Stimulated activated CD8-positive, alpha-beta memory T cell treated with anti-CD3 and anti-CD28 coated beads, Interleukin-7, amount 100 ng/mL, for 1 hour (primary cell): ENCODE measurements at regions not wholly inside any gene's neighbourhood (a gene's known extent, or its start where the extent isn't known, plus 50 kb on each side); places are given as distances from the start of the nearest gene placed in this dataset.
"Not testable (repeated sequence)": the region's sequence is repeated elsewhere in the genome, so short reads cannot be mapped to it uniquely, and the experiment has no call there.

Experiments
- DNase-seq, 2 donors: peaks; one replicate each; pipeline ENCODE4 v3.0.0-alpha.2; 2020; ENCODE audit warnings: low read depth in 2 of 2

DNA sequence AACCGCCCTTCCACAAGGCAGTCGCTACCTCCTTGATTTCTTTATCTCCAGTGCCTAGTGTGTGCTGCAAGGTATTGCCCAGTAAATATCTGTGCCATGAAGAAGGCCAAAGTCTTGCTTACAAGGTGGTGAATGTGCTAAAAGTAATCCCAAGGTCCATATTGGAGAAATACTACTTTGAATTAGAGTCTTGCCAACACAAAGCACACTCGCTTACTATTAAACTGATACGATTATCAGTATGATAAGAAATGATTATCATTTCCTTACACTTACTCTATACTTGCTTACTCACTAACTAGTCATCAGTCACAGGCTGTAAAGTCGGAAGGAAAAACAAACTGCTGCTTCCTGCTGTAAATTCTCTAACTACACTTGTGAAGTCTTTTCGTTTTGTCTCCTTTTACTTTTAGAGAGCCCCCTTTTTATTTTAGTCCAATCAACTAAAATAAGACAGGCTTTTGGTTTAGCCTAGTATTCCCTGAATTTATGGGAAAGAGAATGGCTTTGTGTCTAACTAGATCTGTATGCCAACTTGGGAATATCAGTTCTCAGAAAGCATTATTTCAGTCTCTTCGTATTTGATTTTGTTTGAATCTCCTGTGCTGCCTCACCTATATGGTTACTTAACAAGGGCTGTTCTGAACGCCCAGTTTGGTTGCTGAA is 107.1 kb upstream of the TSC22D2 start:
- no peak for DNase-seq

DNA sequence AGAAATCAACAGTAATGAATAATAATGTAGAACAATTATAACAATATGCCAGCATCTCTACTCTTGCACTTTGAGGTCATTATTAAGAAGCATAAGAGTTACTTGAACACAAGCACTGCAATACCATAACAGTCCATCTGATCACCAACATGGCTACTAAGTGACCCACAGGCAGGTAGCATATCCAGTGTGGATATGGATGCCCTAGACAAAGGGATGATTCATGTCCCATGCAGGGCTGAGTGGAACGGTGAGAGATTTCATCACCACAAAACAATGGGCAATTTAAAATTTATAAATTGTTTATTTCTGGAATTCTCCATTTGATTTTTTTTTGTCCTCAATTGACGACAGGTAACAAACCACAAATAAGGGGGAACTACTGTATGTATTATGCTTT is 107.7 kb upstream of the TSC22D2 start:
- DNase-seq: no peak

DNA sequence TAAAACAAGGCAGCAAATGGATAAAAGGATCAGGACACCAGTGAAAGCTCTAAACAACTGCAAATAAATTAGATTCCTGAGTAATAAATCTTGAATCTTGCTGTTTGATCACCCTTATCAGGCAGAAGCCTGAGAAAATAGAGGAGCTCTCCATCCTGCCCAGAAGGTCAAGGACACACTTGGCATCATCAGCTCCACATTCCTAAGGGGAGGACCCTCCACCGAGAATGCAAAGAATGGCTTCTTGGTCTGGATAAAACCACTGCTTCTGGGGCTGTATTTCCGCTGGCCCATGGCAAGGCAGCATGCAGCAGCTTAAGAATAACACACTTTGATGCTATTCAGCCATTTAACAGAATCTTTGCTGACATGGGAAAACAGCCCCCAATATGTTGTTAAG is 108.9 kb upstream of the TSC22D2 start:
- no peak for DNase-seq

DNA sequence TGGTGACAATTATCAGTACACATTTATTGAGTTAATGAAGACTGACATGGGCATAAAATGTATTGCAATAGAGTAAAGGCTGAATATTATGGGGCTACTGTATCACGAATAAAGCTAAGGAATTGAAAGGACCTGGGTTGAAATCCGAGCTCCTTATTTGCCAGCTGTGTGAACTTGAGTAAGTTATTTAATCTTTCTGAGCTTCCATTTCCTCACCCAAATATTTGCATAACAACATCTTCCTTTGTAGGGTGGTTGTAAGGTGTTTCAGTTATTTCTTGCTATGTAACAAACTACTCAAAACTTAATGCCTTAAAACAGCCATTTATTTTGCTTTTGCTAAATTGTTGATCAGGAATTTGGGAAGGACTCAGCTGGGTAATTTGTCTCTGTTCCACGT is 111.1 kb upstream of the TSC22D2 start:
- no peak for DNase-seq

- DNase-seq: no peak
These were observed 111.9 kb upstream of the TSC22D2 start for GRCh38 chr3:150296123-150296735.

GRCh38 chr3:150293401-150294001 is 114.6 kb upstream of the TSC22D2 start:
- no peak for DNase-seq

GRCh38 chr3:150292891-150293290 is 115.2 kb upstream of the TSC22D2 start:
- no peak for DNase-seq

DNA sequence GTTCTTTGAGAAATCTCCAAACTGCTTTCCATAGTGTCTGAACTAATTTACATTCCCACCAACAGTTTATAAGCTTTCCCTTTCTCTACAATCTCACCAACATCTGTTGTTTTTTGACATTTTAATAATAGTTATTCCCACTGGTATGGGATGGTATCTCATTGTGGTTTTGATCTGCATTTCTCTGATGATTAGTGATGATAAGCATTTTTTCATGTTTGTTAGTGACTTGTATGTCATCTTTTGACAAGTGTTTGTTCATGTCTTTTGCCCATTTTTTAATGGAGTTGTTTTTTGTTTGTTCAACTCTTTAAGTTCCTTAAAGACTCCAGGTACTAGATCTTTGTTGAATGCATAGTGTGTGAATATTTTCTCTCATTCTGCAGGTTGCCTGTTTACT is 116.6 kb upstream of the TSC22D2 start:
- no peak for DNase-seq

DNA sequence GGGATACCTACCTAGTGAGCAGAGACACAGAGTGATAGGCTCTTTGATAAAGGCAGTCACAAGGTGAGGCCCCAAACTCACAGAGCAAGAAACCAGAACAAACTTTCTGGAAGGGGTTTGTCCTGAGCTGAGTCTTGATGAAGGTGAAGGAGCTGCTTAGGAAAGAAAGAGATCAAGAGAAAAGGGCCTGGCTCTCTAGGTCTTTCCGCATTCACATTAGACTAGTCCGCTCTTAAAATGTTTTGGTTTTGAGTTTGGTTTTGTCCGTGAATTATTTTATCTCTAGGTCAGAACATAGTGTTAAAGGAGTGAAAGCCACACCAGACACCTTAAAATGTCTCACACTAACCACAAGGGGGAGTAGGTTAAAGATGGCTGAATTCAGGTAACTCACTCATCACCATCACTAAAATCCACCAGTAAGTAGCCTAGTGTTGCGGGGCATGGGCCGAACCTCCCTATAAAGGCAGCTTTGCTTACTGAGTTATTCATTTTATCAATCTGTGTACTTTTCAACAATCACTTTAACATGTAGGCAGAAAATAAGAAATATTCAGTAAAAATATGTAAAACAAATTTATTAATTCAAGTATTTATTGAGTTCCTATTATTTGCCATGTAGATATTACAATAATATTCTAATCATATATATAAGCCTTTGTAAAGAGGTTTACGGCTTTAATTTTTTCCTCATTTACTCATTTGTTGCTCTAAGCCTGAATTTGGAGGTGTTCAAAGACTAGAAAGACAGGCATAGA is 121.5 kb upstream of the TSC22D2 start:
- DNase-seq: no peak

GRCh38 chr3:150285601-150286000 is 122.5 kb upstream of the TSC22D2 start:
- DNase-seq: no peak

- no peak for DNase-seq
These were observed 129.2 kb upstream of the TSC22D2 start for GRCh38 chr3:150278843-150279381.

DNA sequence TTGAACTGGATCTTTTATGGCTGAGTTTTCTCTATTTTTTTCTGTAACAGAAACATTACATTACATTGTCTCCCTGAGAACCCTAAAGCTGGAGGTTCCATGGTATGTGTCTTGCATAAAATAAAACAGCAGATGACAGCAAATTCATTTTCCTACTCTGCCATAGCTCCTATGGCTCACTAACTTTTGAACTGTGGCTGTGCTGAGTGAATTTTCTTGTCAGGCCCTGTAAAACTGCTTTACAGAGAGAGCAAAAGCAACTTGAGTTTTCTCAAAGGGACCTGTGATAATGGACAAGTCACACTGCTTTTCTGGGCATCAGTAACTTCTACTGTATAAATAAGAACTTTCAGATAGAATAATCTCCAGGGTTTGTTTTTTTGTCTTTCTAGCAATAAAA is 129.9 kb upstream of the TSC22D2 start:
- DNase-seq: no peak

DNA sequence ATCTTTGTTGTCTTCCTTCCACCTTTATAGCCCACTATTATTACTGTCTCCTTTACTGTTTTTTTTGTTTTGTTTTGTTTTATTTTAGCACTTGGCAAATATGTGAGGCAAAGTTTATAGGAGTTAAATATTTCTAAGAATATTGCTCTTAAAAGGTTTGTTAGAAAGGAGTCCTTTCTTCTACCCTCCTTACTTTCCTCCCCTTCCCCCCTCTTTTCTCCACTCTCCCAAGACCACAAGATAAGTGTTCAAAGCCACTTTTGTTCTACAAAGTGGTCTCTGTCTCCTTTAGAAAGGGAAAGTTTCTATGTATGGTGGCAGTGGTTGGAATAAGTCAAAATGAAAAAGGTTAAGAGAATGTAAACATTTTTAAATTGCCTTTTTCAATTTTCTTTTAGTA is 130.7 kb upstream of the TSC22D2 start:
- DNase-seq: no peak

- DNase-seq: no peak
These were observed 132.2 kb upstream of the TSC22D2 start for GRCh38 chr3:150275941-150276340.

DNA sequence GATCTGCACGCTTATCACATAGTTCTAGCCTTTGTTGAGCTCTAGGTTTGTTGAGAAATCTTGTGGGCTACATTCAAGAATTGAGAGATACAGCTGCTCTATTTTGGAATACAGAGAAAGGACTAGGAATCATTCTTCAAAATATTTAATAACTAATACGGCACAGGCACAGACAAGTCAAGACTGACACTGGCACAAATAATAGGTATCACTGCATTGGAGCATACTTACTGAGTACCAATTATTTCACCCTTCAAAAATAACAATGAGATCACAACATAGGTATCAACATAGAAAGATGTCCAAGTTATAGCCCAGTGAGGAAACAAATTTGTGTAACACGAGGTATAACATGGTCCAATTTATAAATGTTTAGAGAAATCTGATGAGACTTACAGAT is 133.7 kb upstream of the TSC22D2 start:
- DNase-seq: no peak

DNA sequence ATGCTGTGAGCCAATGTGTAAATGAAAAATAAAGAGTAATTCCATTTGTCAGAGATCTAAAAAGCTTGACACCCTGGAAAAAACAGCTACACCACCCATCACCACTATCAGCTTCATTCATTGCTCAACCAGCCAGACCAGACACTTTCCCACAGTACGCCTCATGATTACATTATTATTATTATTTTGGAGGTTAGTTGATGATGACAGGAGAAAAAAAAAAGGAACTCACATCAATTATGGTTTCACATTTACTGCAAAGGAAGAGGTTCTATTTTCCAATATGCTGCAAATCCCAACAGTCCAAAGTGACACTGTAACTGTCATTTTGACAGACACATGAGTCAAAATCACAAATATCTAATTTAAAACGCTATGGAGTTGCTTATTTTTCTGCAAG is 134.7 kb upstream of the TSC22D2 start:
- DNase-seq: no peak

GRCh38 chr3:150271591-150271960 is 136.5 kb upstream of the TSC22D2 start:
- DNase-seq: no peak

- DNase-seq: no peak
These were observed 137.1 kb upstream of the TSC22D2 start for GRCh38 chr3:150270883-150271590.

GRCh38 chr3:150270444-150270843 is 137.7 kb upstream of the TSC22D2 start:
- not testable (repeated sequence) for DNase-seq

- no peak for DNase-seq
These were observed 138.6 kb upstream of the TSC22D2 start for GRCh38 chr3:150269526-150269925.

GRCh38 chr3:150268426-150269391 is 139.4 kb upstream of the TSC22D2 start:
- no peak for DNase-seq
